ELF-1 (cell line): ENCODE measurements at regions not wholly inside any gene's neighbourhood (a gene's known extent, or its start where the extent isn't known, plus 50 kb on each side); places are given as distances from the start of the nearest gene placed in this dataset.

Experiments used
- DNase-seq: peaks from one replicate; pipeline ENCODE4 v3.0.0-alpha.2; 2016; ENCODE audit warnings: low read depth, low spot score

DNA sequence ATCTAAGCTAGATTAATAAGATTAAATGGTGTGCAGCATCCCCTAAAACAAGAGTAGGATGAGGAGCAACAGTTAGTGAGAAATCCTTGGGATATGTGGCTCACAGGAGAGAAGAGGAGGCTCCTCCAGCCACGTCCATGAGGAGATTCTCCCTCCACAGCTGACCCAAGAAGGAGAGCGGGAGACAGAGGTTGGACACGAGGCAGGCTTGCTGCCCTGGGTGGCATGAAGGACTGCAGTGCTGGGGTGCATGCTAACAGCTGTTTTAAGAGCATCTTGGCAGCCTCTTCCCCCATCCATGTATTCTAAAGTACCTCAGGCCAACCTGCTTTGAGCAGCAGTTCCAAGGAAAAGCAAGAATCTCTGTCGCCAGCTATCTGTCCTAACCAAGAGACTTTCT is 284.4 kb upstream of the B3GAT1 start:
- DNase-seq = no peak

GRCh38 chr11:134691985-134692384 is 279.9 kb upstream of the B3GAT1 start:
- no peak for DNase-seq

- no peak for DNase-seq
Measured at GRCh38 chr11:134691295-134691873, 279.3 kb upstream of the B3GAT1 start.

GRCh38 chr11:134689886-134690285 is 277.8 kb upstream of the B3GAT1 start:
- DNase-seq = no peak

DNA sequence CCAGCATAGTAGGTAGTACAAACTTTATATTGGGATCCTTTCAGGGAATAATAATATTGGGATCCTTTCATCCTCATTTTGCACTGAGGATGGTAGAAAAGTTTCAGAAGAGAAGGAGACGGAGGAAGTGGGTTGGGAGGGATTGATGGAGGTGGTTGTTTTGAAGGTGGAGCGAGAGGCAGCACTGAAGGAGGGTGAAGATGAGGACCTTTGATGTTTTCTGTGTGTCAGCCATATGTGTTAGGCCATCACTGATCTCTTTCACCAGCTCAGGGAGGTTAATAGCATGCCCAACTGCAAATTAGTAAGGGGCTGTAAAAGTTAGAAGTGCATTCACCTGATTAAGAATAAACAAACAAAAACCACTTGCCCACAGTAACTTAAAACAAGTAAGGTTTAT is 275.5 kb upstream of the B3GAT1 start:
- no peak for DNase-seq

DNA sequence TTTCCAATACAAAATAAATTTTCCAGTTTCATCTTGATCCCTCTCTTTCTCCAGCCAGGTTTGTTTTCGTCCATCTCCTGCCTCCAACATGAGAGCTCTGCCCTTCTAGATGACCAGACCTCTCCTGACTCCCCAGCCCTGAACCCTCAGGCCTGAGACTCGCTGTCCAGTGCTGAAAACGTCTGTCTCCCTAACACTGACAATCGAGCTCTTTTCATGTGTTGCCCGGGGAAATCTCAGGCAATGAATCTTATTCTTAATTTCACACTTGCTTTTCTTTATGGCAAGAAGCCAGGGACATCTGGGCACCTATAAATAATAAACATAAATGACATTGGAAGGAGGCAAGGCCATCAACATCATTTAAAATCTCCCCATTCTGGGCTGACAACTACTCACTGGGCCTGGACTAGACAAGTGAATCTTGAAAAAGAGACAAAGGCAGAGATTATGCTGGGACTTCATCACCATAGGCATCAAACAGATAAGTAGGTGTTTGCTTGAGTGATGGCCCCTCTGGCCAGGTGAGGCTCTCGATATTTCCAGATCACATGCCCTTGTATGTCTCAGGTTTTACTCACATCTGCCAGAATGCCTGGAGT is 274.5 kb upstream of the B3GAT1 start:
- DNase-seq = peak; percentile 31

- DNase-seq = no peak
Measured at GRCh38 chr11:134685793-134686380, 273.8 kb upstream of the B3GAT1 start.

GRCh38 chr11:134684576-134684975 is 272.5 kb upstream of the B3GAT1 start:
- no peak for DNase-seq

- DNase-seq = no peak
Measured at GRCh38 chr11:134683860-134684259, 271.8 kb upstream of the B3GAT1 start.

- DNase-seq = no peak
Measured at GRCh38 chr11:134682577-134682976, 270.5 kb upstream of the B3GAT1 start.

GRCh38 chr11:134679592-134679991 is 267.6 kb upstream of the B3GAT1 start:
- no peak for DNase-seq

GRCh38 chr11:134678744-134679143 is 266.7 kb upstream of the B3GAT1 start:
- no peak for DNase-seq

DNA sequence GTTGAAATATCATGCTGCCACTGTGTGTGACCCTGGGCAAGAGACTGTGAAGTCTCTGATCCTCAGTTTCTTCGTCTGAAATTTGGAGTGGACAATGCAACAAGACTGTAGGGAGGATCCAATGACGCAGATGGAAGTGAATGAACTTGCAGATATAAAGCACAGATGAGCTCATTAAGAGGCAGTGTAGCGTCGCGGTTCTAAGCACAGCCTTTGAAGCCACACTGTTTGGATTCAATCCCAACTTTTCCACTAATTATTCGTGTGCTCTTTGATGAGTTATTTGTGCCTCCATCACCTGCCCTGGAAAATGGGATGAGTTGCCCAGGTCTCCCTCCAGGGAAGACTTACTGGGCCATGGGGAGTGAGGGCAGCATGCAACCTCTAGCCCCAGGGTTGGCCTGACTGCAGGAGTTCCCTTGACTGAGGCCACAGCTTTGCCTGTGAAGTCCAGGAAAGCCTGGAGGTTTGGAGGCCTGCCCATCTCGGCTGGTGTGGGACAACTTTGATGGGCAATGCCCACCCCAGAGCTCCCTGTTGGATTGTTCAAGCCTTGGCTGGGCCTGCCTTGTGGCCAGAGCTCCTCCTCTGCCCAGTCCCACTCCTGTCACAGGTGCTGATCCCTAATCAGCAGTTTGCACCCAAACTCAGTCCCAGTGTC is 266.0 kb upstream of the B3GAT1 start:
- DNase-seq = no peak

DNA sequence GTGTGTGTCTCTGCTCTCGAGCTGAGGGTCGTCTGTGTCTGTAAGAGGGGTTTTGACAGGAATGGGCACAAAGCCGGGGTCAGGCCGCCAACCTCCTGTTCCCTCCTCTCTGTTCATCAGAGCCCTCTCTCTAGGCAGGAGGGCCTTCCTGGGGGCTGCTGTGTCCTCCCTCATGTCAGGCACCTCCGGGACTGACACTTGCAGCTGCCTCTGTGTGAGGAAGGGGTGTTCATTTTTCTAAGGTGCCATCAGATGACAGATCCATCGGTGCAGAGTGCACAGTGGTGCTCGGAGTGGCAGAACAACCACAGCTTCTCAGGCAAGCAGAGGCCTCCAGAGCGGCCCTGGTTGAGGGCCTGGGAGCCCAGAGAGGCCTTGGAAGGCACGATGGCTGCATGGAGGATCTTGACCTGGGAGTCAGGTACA is 265.4 kb upstream of the B3GAT1 start:
- DNase-seq = no peak

DNA sequence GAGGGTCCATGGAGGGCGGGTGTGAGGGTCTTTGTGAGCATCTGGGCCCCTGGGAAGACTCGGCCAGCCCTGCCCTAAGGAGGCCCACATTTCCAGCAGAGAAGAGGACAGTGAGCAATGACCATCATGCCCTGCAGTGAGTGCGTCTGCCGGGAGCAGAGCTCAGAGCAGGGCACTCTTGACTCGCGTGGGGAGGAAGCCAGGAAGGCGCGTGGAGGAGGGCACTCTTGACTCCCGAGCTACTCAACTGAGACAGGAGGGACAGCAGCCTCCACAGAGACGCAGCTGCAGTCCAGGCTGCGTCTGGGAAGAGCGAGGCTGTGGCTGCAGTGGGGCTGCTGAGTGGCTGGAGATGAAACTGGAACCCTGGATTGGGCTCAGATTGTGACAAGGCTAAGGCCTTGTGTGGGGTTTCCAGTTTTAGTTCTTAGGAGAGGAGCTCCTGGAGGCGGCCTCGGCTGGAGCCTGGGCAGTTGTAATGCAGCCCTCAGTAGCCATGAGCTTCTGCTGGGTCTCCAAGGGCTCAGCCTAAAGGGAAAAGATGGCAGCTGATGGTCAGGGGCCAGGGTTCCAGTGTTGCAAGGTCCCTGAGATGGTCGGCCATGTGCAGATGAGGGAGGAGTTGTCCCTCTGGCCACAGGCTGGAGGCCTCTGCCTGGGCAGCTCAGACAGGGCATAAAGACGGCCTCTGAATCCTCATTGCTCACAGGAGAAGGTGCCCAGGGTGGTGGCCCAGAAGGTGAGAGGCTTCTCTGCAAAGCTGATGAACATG is 264.7 kb upstream of the B3GAT1 start:
- DNase-seq = no peak

GRCh38 chr11:134675983-134676382 is 263.9 kb upstream of the B3GAT1 start:
- DNase-seq = no peak

DNA sequence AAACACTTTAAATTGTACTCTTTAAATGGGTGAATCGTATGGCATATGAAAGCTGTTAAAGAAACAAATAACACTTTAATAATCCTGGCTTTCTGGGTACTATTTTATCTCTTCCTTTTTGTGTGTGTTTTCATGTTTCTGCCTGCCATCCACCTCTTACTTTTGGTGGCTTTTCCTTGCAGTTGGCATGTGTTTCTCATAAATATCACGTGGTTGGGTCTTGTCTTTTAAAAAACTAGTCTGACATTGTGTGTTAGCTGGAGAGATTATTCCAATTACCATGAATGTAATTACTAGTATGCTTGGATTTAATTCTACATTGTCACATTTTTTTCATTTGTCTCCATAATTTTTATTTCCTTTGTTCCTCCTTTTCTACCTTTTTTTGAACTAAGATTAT is 262.9 kb upstream of the B3GAT1 start:
- DNase-seq = no peak

DNA sequence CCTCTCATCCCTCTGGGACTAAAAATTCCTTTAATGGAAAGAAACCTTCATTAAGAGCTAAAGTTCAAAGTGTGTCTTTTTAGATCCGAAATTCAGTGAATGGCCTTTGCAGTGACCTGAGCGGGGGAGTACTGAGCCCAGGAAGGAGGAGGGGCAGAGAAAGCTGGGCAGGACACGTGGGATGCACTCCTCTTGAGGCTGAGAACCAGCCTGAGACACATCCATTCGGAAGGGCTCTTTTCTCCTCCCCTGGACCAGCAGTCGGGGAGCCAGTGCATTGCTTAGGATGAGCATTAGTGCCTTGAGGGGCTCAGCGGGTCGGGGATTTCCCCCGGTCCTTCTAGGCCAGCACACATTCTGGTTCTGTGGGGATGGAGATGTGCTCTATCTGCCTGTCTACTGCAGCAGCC is 258.9 kb upstream of the B3GAT1 start:
- no peak for DNase-seq

DNA sequence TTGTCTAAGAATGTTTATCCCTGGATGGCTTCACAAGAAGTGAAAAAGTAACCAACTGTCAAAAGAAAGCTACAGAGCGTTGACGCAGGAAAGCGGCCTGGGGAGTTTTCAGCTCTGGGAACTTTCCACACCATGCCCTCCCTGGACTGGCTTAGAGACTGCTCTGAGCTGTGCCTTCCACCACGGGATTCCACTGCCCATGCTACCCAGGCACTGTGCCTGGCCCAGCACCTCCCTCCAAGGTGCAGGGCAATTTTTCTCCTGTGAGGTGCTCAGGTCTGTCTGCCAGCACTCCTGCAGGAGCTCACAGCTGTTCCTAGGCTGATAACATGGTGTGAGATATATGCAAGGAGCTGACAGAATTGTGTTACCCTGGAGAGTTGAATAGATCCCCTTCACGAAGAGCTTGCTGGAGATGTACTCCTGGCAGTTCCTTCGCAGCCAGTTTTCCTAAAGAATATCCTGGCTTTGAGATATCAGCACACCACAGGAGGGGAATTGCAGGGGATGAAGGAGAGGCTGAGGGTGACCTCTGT is 258.3 kb upstream of the B3GAT1 start:
- no peak for DNase-seq

GRCh38 chr11:134669796-134670195 is 257.8 kb upstream of the B3GAT1 start:
- DNase-seq = no peak

DNA sequence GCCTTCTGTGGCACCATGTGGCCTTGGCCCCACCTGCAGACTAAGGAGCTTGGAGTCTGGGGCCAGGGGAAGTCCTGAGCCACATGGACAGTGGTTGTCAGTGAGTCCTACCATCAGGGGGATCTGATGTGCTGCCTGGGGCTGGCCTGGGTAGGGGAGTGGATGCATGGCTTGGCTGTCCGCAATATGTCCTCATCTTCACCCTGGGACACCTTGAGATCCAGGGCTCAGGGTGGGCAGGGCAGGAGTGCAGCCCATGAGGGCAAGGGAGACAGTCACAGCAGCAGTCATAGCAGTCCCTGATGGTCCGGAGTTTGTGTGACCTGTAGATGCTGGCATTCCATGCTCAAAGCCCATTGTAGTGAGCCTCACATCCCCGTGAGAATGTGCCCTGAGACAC is 256.8 kb upstream of the B3GAT1 start:
- no peak for DNase-seq

DNA sequence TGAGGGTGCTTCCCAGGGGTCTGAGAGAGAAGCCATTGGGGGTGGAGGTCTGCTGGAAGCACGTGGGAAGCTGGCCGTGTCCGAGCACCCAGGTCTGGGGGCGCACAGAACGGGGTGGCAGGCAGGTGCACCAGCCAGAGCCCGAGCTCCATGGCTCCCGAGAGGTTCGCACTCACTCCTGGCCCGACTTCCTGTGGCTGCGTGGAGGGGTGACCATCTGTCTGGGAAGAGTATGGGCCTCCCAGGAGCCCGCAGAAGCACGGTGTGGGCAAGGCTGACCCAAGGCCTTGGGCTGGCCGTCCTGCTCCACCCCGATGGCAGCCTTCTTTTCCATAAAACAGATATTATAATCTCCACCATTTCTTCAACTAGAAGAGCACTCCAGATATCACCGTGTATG is 256.0 kb upstream of the B3GAT1 start:
- no peak for DNase-seq
